IMR-90 (cell line): ENCODE measurements at regions not wholly inside any gene's neighbourhood (a gene's known extent, or its start where the extent isn't known, plus 50 kb on each side); places are given as distances from the start of the nearest gene placed in this dataset.

Experiments used
- BHLHE40 ChIP-seq: fragments of 150-350 bp; IDR thresholded peaks from 2 replicates; pipeline ENCODE4 v1.6.1; 2016; ENCODE audit warnings: mild to moderate bottlenecking, low read depth, low read length
- RAD21 ChIP-seq: IDR thresholded peaks from 2 replicates; pipeline ENCODE4 v1.6.1; 2012; ENCODE audit warnings: low read length, improper control_type of control experiment
- TF ChIP-seq, protein P1 (sequence below): conservative IDR thresholded peaks from 2 replicates; pipeline ENCODE4 v1.5.1; 2012; ENCODE audit warnings: mild to moderate bottlenecking, low read depth, low read length, improper control_type of control experiment

- TF ChIP-seq, protein P1, sequence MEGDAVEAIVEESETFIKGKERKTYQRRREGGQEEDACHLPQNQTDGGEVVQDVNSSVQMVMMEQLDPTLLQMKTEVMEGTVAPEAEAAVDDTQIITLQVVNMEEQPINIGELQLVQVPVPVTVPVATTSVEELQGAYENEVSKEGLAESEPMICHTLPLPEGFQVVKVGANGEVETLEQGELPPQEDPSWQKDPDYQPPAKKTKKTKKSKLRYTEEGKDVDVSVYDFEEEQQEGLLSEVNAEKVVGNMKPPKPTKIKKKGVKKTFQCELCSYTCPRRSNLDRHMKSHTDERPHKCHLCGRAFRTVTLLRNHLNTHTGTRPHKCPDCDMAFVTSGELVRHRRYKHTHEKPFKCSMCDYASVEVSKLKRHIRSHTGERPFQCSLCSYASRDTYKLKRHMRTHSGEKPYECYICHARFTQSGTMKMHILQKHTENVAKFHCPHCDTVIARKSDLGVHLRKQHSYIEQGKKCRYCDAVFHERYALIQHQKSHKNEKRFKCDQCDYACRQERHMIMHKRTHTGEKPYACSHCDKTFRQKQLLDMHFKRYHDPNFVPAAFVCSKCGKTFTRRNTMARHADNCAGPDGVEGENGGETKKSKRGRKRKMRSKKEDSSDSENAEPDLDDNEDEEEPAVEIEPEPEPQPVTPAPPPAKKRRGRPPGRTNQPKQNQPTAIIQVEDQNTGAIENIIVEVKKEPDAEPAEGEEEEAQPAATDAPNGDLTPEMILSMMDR, result no peak
- no peak for TF ChIP-seq BHLHE40
- TF ChIP-seq RAD21, result no peak
Observed at GRCh38 chr10:83167081-83167480, 972.2 kb upstream of the GHITM start.
